ENCODE measurements at regions not wholly inside any gene's neighbourhood (a gene's known extent, or its start where the extent isn't known, plus 50 kb on each side); places are given as distances from the start of the nearest gene placed in this dataset.
"Not testable (repeated sequence)": the region's sequence is repeated elsewhere in the genome, so short reads cannot be mapped to it uniquely, and the experiment has no call there.

- H3K4me3 ChIP-seq (ENCODE audit: low read depth, low read length): no peak overlapping the region
- no peak for TF ChIP-seq CTCF (IDR thresholded peaks at IDR 0.05; ENCODE audit: borderline replicate concordance, insufficient read depth, low read depth, low read length)
Measured at GRCh38 chr6:5876076-5876475, 130.6 kb downstream of the NRN1 start.

DNA sequence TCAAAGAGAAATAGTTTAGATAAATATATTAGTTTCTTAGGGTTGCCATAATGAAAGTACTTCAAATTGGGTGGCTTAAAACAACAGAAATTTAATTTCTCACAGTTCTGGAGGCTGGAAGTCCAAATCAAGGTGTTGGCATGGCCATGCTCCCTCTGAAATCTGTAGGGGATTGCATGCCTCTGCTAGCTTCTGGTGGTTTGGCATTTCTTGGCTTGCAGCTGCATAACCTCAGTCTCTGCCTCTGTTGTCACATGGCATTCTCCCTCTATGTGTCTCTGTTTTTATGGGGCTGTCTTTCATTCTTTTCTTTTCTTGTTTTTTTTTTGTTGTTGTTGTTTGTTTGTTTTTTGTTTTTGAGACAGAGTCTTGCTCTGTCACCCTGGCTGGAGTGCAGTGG is 132.7 kb downstream of the NRN1 start:
- H3K4me3 ChIP-seq (ENCODE audit: low read depth, low read length): not testable (repeated sequence)

DNA sequence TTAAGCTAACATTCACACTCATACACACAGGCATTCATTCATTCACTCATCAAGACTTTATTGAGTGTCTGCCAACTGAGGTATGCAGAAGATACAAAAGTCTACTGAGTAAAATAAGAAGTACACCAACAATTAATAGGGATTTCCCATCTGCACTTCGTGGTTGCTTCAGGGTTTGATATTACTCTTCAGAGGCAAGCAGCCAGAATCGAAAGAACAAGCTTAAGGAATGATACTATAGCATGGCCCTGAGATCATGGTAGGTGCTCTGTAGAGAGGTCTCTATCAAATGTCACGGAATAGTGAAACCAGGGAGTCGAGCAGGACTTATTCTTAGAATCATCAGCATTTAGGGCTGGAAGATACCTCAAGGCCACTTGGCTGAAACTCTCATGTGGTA is 135.4 kb downstream of the NRN1 start:
- H3K4me3 ChIP-seq (ENCODE audit: low read depth, low read length): no peak overlapping the region
- no peak for TF ChIP-seq CTCF (IDR thresholded peaks at IDR 0.05; ENCODE audit: borderline replicate concordance, insufficient read depth, low read depth, low read length)

DNA sequence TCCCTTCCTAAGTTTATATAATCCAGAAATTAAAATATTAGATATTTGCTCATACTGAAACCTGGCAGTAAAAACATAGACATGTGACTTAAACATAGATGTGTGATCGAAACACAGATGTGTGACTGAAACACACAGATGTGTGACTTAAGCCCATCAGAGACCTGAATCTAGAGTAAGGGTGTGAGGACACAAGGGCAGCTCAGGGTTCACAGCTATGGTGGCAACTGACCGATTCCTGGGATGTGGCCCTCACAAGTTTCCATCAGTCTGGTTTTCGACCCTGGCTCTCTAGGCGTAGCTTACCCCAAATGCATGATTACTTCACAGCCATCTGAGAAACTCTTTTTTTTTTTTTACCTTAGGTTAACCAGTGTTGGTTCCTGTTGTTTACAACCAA is 137.0 kb downstream of the NRN1 start:
- TF ChIP-seq CTCF (IDR thresholded peaks at IDR 0.05; ENCODE audit: borderline replicate concordance, insufficient read depth, low read depth, low read length): no peak
- H3K4me3 ChIP-seq (ENCODE audit: low read depth, low read length): no peak overlapping the region

GRCh38 chr6:5869261-5869660 is 137.5 kb downstream of the NRN1 start:
- no peak for TF ChIP-seq CTCF (IDR thresholded peaks at IDR 0.05; ENCODE audit: borderline replicate concordance, insufficient read depth, low read depth, low read length)
- H3K4me3 ChIP-seq (ENCODE audit: low read depth, low read length): no peak overlapping the region

DNA sequence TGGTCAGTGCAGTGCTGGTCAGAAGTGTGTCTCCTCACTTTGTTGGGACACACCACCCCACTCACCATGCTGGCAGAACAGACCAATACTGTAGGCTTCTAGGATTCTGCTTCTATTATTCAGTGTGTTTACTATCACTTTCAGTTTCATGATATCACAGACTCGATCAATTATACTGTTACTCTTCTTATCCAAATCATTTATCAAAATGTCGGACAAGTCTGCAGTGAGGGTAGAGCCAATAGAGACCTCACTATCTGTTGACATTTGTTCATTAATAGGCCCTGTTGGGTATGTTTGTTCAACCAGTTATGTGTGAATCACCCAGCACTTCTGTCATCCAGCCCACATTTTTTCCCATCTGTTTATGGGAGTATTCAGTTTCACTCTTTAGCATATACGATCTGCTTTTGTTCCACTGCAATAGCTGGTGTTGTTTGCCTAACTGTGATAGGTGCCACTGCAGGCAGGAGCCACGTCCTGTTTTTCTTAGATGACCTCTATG is 140.1 kb downstream of the NRN1 start:
- H3K4me3 ChIP-seq (ENCODE audit: low read depth, low read length): no peak overlapping the region
- TF ChIP-seq CTCF (IDR thresholded peaks at IDR 0.05; ENCODE audit: borderline replicate concordance, insufficient read depth, low read depth, low read length): no peak

DNA sequence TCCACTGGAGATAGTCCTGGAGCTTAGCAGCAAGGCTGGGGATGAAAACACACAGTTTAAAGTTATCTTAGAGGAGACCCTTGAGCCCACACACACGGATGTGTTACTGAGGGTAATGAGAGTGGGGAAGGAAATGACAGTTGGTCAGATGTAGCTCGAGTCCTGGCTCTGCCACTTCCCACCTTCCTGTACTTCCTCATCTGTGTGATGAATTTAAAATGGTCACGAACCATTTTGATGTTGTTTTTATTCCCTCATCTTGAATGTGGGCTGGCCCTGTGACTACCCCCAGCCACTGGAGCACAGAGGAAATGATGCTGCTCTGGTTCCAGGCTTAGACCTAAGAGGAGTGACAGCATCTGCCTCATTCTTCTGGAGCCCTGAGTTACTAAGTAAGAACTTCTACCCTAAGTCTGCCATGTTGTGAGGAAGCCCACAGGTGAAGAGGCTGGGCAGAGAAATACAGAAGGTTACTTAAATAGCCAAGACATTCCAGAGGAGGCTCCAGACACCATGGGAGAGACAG is 141.2 kb downstream of the NRN1 start:
- no peak for TF ChIP-seq CTCF (IDR thresholded peaks at IDR 0.05; ENCODE audit: borderline replicate concordance, insufficient read depth, low read depth, low read length)
- H3K4me3 ChIP-seq (ENCODE audit: low read depth, low read length): no peak overlapping the region

DNA sequence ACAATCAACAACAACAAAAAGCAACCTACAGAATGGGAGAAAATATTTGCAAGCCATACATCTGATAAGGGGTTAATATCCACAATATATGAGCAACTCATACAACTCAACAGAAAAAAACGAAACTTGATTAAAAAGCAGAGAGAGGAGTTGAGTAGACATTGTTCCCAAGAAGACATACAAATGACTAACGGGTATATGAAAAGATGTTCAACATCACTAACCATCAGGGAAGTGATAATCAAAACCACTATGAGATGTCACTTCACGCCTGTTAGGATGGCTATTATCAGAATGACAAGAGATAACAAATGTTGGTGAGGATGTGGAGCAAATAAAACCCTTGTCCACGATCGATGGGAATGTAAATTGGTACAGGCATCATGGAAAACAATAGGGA is 145.9 kb downstream of the NRN1 start:
- no peak overlapping the region for H3K4me3 ChIP-seq (ENCODE audit: low read depth, low read length)
- TF ChIP-seq CTCF (IDR thresholded peaks at IDR 0.05; ENCODE audit: borderline replicate concordance, insufficient read depth, low read depth, low read length): no peak
